GM23338 (cell line): ENCODE measurements at regions not wholly inside any gene's neighbourhood (a gene's known extent, or its start where the extent isn't known, plus 50 kb on each side); places are given as distances from the start of the nearest gene placed in this dataset.

Source experiments
- ATAC-seq: fragments of 200-7000 bp; cut with Tn5 transposase; 3 replicates; pipeline ENCODE4 v1.9.1; 2020
- DNase-seq: peaks from one replicate; pipeline ENCODE4 v3.0.0-alpha.2; 2015; ENCODE audit warnings: low spot score
- H2AFZ ChIP-seq: fragments of 200-600 bp; sonication (generic); 2 replicates; pipeline ENCODE4 v1.8.0; 2016; ENCODE audit warnings: antibody characterized with exemption, mild to moderate bottlenecking, moderate library complexity
- H3F3A ChIP-seq: fragments of 200-600 bp; sonication (generic); replicated peaks from 2 replicates; pipeline ENCODE4 v1.8.0; 2017; ENCODE audit warnings: antibody characterized with exemption, mixed run types, low read depth
- H3K27ac ChIP-seq: fragments of 200-600 bp; sonication (generic); 2 replicates; pipeline ENCODE4 v1.6.1; 2016; ENCODE audit warnings: low read depth
- H3K27me3 ChIP-seq: fragments of 200-600 bp; sonication (generic); 2 replicates; pipeline ENCODE4 v1.8.0; 2016; ENCODE audit warnings: mild to moderate bottlenecking, mixed run types, moderate library complexity; ENCODE audit not compliant: insufficient read depth
- H3K36me3 ChIP-seq: fragments of 200-600 bp; sonication (generic); 2 replicates; pipeline ENCODE4 v1.8.0; 2016; ENCODE audit warnings: mild to moderate bottlenecking; ENCODE audit not compliant: insufficient read depth
- H3K4me1 ChIP-seq: fragments of 200-600 bp; sonication (generic); 2 replicates; pipeline ENCODE4 v1.8.0; 2016; ENCODE audit warnings: mild to moderate bottlenecking, moderate library complexity; ENCODE audit not compliant: insufficient read depth
- H3K4me2 ChIP-seq: fragments of 200-600 bp; sonication (generic); 2 replicates; pipeline ENCODE4 v1.7.1; 2017; ENCODE audit warnings: mixed run types
- H3K4me3 ChIP-seq: fragments of 200-600 bp; sonication (generic); 2 replicates; pipeline ENCODE4 v1.6.1; 2016; ENCODE audit warnings: mixed run types
- H3K79me2 ChIP-seq: fragments of 200-600 bp; sonication (generic); replicated peaks from 2 replicates; pipeline ENCODE4 v1.8.0; 2017; ENCODE audit warnings: mild to moderate bottlenecking; ENCODE audit not compliant: insufficient read depth
- H3K9me2 ChIP-seq: fragments of 200-600 bp; sonication (generic); 2 replicates; pipeline ENCODE4 v1.8.0; 2017; ENCODE audit not compliant: insufficient read depth
- H4K20me1 ChIP-seq: fragments of 200-600 bp; sonication (generic); replicated peaks from 2 replicates; pipeline ENCODE4 v1.8.0; 2017; ENCODE audit warnings: mild to moderate bottlenecking; ENCODE audit not compliant: insufficient read depth
- H3K27ac Mint-ChIP-seq: 2 replicates; pipeline ENCODE4 v1.8.0; 2020; ENCODE audit warnings: inconsistent platforms, mild to moderate bottlenecking, moderate library complexity, mixed read lengths
- H3K27me3 Mint-ChIP-seq: 3 replicates; pipeline ENCODE4 v1.8.0; 2022; ENCODE audit warnings: low read depth, mild to moderate bottlenecking, moderate library complexity, mixed read lengths, inconsistent platforms; ENCODE audit not compliant: insufficient read depth, poor library complexity
- H3K36me3 Mint-ChIP-seq: 3 replicates; pipeline ENCODE4 v1.8.0; 2021; ENCODE audit warnings: low read depth, mild to moderate bottlenecking, inconsistent platforms, moderate library complexity, mixed read lengths
- H3K4me1 Mint-ChIP-seq: 3 replicates; pipeline ENCODE4 v1.8.0; 2020; ENCODE audit warnings: mild to moderate bottlenecking, inconsistent platforms, mixed read lengths
- H3K4me3 Mint-ChIP-seq: 3 replicates; pipeline ENCODE4 v1.8.0; 2021; ENCODE audit warnings: moderate library complexity, mild to moderate bottlenecking, inconsistent platforms, mixed read lengths
- H3K9me3 Mint-ChIP-seq: 3 replicates; pipeline ENCODE4 v1.8.0; 2020; ENCODE audit warnings: moderate library complexity, mild to moderate bottlenecking, inconsistent platforms, mixed read lengths
- CREB1 ChIP-seq: fragments of 250-450 bp; sonication (Bioruptor Pico); IDR thresholded peaks from 2 replicates; pipeline ENCODE4 v1.5.0; 2020; ENCODE audit warnings: low read depth, mild to moderate bottlenecking, moderate library complexity
- JUNB ChIP-seq: IDR thresholded peaks from one replicate; pipeline ENCODE4 v1.6.1; 2016; ENCODE audit warnings: antibody characterized with exemption; ENCODE audit not compliant: unreplicated experiment
- POLR2AphosphoS5 ChIP-seq: IDR thresholded peaks from 2 replicates; pipeline ENCODE4 v1.6.1; 2016; ENCODE audit warnings: antibody characterized with exemption, low read depth
- ZNF114 ChIP-seq: fragments of 250-450 bp; sonication (Bioruptor Pico); IDR thresholded peaks from 2 replicates; pipeline ENCODE4 v1.5.0; 2020; ENCODE audit warnings: mild to moderate bottlenecking, moderate library complexity
- ZNF462 ChIP-seq: fragments of 250-450 bp; sonication (Bioruptor Pico); IDR thresholded peaks from 2 replicates; pipeline ENCODE4 v1.5.0; 2020; ENCODE audit warnings: mild to moderate bottlenecking, moderate library complexity
- TF ChIP-seq, protein P1 (sequence below), 2 experiments: fragments of 200-600 bp in 1 of 2; sonication (generic) in 1 of 2; conservative IDR thresholded peaks; 2 replicates each; pipeline versions ENCODE4 v1.5.1 to v1.6.1; 2016 to 2017; ENCODE audit warnings: antibody characterized with exemption in 2 of 2, low read depth in 2 of 2, mild to moderate bottlenecking in 2 of 2, moderate library complexity in 1 of 2

DNA sequence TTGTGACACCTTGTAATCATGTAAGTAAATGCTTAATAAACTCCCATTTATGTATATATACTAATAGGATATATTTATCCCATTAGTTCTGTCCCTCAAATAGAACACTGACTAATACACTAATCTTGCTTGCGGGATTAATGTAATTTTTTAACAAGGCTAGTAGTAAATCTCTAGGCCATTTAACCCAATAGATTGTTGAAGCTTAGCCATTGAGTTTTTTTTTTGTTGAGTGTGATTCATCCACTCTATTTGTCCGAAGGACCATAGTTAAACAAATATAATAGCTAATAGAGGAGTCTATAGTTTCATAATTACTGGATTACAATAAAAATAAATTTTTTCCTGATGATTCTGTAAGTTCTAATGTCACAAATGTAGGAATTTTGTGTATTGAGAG, 474.4 kb downstream of the CDH9 start:
- no peaks in the 10 kb centered on the region; the same call in 1 of the 2 replicates for H3K9me2 ChIP-seq
- H3K27me3 ChIP-seq: no peaks in the 10 kb centered on the region
- Mint-ChIP-seq H3K9me3 (peaks cover 13% of the 10 kb centered on the region; the same call in 2 of the 3 replicates), H3K4me1 (no peaks in the 10 kb centered on the region), H3K27ac (no peak overlapping the region), H3K27me3 (no peaks in the 10 kb centered on the region), H3K36me3 (no peaks in the 10 kb centered on the region; the same call in 2 of the 3 replicates), H3K4me3 (no peak overlapping the region)
- TF ChIP-seq ZNF462 (no peak), CREB1 (CRISPR knock-in tag) (no peak), JUNB (no peak)
- TF ChIP-seq, protein P1, sequence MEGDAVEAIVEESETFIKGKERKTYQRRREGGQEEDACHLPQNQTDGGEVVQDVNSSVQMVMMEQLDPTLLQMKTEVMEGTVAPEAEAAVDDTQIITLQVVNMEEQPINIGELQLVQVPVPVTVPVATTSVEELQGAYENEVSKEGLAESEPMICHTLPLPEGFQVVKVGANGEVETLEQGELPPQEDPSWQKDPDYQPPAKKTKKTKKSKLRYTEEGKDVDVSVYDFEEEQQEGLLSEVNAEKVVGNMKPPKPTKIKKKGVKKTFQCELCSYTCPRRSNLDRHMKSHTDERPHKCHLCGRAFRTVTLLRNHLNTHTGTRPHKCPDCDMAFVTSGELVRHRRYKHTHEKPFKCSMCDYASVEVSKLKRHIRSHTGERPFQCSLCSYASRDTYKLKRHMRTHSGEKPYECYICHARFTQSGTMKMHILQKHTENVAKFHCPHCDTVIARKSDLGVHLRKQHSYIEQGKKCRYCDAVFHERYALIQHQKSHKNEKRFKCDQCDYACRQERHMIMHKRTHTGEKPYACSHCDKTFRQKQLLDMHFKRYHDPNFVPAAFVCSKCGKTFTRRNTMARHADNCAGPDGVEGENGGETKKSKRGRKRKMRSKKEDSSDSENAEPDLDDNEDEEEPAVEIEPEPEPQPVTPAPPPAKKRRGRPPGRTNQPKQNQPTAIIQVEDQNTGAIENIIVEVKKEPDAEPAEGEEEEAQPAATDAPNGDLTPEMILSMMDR (conservative IDR thresholded peaks at IDR 0.05; ENCODE audit: low read depth in 2 of 2): no peak
- no peak overlapping the region for H3K4me2 ChIP-seq
- no peaks in the 10 kb centered on the region for H3K79me2 ChIP-seq
- H3K27ac ChIP-seq: no peak overlapping the region
- no peaks in the 10 kb centered on the region for H3K4me1 ChIP-seq
- H3K36me3 ChIP-seq: no peaks in the 10 kb centered on the region
- H3F3A ChIP-seq: no peaks in the 10 kb centered on the region
- DNase-seq (no peak), ATAC-seq (no peak)
- H3K4me3 ChIP-seq: no peak overlapping the region
- no peaks in the 10 kb centered on the region for H4K20me1 ChIP-seq
- no peak overlapping the region for H2AFZ ChIP-seq

- Histone ChIP-seq H3K9me2 (no peaks in the 10 kb centered on the region), H3K27ac (no peak overlapping the region), H3K36me3 (no peaks in the 10 kb centered on the region), H3F3A (no peaks in the 10 kb centered on the region), H4K20me1 (no peaks in the 10 kb centered on the region), H3K27me3 (no peaks in the 10 kb centered on the region), H2AFZ (no peak overlapping the region), H3K4me1 (no peaks in the 10 kb centered on the region), H3K79me2 (no peaks in the 10 kb centered on the region), H3K4me3 (no peak overlapping the region), H3K4me2 (no peak overlapping the region)
- no peaks in the 10 kb centered on the region for H3K4me1 Mint-ChIP-seq
- DNase-seq (no peak), ATAC-seq (no peak)
- TF ChIP-seq, protein P1 (conservative IDR thresholded peaks at IDR 0.05; ENCODE audit: low read depth in 2 of 2): no peak
- TF ChIP-seq POLR2AphosphoS5 (no peak), ZNF114 (CRISPR knock-in tag) (no peak)
- no peak overlapping the region for H3K4me3 Mint-ChIP-seq
- H3K9me3 Mint-ChIP-seq: no peaks in the 10 kb centered on the region
- H3K27me3 Mint-ChIP-seq: no peaks in the 10 kb centered on the region
- H3K27ac Mint-ChIP-seq: no peak overlapping the region
- H3K36me3 Mint-ChIP-seq: no peaks in the 10 kb centered on the region
Observed at GRCh38 chr5:26553079-26553478, 485.3 kb downstream of the CDH9 start.
